A673 (cell line): ENCODE measurements at regions not wholly inside any gene's neighbourhood (a gene's known extent, or its start where the extent isn't known, plus 50 kb on each side); places are given as distances from the start of the nearest gene placed in this dataset.

Experiments
- EZH2 ChIP-seq: fragments of 200-600 bp; sonication (generic); IDR thresholded peaks from 2 replicates; pipeline ENCODE4 v1.6.1; 2017; ENCODE audit warnings: borderline replicate concordance, low read depth, mild to moderate bottlenecking, mixed read lengths, antibody characterized with exemption, low read length; ENCODE audit not compliant: poor library complexity, severe bottlenecking
- TF ChIP-seq, protein P1 (sequence below): fragments of 300-800, 200-600 bp; sonication (generic); conservative IDR thresholded peaks from 2 replicates; pipeline ENCODE4 v1.5.1; 2017; ENCODE audit warnings: low read depth, mild to moderate bottlenecking, antibody characterized with exemption, low read length, moderate library complexity, mixed read lengths

DNA sequence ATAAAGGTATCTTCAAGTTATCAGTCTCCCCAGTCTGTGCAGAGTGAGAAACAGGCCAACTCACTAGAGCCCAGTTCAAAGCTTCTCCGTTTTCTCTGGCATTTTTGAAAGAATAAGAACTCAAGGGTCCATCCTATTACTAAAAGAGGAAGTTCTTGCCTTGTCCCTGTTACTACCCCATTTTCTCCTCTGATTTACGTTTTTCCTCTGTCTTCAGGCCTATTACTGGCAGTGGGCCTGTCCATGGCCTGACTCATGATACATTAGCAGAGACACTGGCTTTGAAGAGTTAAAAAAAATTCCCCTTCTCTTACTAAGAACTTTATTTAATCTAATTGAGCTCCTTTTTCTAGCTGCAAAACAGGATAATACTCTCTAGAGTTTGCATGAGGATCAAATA, 624.0 kb upstream of the KLF4 start:
- TF ChIP-seq, protein P1, sequence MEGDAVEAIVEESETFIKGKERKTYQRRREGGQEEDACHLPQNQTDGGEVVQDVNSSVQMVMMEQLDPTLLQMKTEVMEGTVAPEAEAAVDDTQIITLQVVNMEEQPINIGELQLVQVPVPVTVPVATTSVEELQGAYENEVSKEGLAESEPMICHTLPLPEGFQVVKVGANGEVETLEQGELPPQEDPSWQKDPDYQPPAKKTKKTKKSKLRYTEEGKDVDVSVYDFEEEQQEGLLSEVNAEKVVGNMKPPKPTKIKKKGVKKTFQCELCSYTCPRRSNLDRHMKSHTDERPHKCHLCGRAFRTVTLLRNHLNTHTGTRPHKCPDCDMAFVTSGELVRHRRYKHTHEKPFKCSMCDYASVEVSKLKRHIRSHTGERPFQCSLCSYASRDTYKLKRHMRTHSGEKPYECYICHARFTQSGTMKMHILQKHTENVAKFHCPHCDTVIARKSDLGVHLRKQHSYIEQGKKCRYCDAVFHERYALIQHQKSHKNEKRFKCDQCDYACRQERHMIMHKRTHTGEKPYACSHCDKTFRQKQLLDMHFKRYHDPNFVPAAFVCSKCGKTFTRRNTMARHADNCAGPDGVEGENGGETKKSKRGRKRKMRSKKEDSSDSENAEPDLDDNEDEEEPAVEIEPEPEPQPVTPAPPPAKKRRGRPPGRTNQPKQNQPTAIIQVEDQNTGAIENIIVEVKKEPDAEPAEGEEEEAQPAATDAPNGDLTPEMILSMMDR: no peak
- TF ChIP-seq EZH2: no peak
